Omental fat pad (tissue), 3 donors: ENCODE measurements at regions not wholly inside any gene's neighbourhood (a gene's known extent, or its start where the extent isn't known, plus 50 kb on each side); places are given as distances from the start of the nearest gene placed in this dataset.
"Not testable (repeated sequence)": the region's sequence is repeated elsewhere in the genome, so short reads cannot be mapped to it uniquely, and the experiment has no call there.

Experiments
- ATAC-seq: fragments of 150-250 bp; one replicate; pipeline ENCODE4 v1.9.1; 2016; ENCODE audit warnings: mild to moderate bottlenecking, moderate library complexity; ENCODE audit not compliant: low FRiP score
- DNase-seq: peaks from one replicate; pipeline ENCODE4 v3.0.0-alpha.2; 2019; ENCODE audit warnings: low spot score
- TF ChIP-seq, protein P1 (sequence below), 3 donors: fragments of 450-650 bp; IDR thresholded peaks; one replicate each; pipeline ENCODE4 v1.5.1; 2016 to 2017; ENCODE audit warnings: antibody characterized with exemption in 3 of 3, mild to moderate bottlenecking in 3 of 3, moderate library complexity in 2 of 3

DNA sequence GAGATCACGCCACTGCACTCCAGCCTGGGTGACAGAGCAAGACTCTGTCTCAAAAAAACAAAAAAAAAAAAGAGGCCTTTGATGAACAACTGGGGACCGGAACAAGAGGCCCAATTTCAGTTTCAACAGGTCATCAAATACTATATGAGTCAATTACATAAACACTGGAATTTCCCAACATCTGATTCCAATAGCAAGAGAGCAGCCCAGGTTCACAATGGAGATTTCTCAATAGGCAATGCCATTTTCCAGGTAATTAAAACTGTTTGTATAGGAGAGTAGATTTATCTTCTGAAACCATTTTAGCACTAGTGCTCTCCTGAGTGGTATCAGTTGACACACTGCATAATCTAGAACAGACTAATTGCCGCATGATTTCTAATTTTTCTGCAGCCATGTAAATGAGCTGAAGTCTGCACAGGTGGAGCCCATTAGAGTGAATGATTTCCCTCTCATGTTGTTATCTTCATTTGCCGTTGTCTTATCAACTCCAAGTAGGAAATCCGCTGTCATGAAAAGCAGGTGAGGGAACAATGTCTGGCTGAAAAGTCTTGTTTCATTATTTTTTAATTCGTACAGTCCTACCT lies 264.1 kb upstream of the MEIS1 start:
- no peak for ATAC-seq

DNA sequence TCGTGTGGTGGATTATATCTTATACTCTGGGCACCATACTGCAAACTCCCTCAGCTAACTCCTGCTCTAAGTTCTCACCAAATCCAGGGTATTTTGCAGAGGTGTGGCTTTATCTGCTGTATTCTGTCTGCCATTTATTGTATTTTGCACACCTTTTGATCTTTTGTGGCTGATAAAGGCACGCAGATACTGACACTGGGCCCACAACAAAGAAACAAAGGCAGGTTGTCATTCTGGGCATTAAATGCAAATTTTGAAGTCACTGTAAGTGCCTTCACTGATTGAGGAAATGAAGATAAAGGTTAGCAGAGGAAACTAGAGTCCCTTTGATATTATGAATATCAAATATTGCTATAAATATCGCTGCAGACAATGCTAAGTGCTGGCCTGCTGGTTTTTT lies 265.8 kb upstream of the MEIS1 start:
- TF ChIP-seq, protein P1, sequence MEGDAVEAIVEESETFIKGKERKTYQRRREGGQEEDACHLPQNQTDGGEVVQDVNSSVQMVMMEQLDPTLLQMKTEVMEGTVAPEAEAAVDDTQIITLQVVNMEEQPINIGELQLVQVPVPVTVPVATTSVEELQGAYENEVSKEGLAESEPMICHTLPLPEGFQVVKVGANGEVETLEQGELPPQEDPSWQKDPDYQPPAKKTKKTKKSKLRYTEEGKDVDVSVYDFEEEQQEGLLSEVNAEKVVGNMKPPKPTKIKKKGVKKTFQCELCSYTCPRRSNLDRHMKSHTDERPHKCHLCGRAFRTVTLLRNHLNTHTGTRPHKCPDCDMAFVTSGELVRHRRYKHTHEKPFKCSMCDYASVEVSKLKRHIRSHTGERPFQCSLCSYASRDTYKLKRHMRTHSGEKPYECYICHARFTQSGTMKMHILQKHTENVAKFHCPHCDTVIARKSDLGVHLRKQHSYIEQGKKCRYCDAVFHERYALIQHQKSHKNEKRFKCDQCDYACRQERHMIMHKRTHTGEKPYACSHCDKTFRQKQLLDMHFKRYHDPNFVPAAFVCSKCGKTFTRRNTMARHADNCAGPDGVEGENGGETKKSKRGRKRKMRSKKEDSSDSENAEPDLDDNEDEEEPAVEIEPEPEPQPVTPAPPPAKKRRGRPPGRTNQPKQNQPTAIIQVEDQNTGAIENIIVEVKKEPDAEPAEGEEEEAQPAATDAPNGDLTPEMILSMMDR (IDR thresholded peaks at IDR 0.05) = no peak
- ATAC-seq (no peak), DNase-seq (no peak)

More for the DNA sequence above, 264.1 kb upstream of the MEIS1 start:
- no peak for DNase-seq
- TF ChIP-seq, protein P1 (IDR thresholded peaks at IDR 0.05) = no peak

DNA sequence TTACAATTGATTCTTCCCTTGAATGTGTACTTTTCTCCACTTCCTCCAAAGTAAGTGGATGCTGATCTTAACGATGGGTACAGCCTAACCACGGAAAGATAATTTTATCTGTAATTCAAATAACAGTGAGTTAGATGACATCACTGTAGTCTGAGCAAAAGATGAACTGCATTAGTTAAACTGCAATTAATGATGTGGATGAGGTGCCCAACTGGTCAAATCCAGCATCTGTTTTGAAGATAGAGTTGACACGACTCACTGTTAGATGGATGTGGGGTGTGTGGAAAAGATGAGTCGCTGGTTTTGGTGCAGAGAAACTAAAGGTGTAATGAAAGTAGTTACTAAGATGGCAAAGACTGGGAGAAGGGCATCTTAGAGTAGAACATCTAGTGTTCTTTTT lies 270.5 kb upstream of the MEIS1 start:
- TF ChIP-seq, protein P1 (IDR thresholded peaks at IDR 0.05) = no peak
- DNase-seq = no peak
- no peak for ATAC-seq

DNA sequence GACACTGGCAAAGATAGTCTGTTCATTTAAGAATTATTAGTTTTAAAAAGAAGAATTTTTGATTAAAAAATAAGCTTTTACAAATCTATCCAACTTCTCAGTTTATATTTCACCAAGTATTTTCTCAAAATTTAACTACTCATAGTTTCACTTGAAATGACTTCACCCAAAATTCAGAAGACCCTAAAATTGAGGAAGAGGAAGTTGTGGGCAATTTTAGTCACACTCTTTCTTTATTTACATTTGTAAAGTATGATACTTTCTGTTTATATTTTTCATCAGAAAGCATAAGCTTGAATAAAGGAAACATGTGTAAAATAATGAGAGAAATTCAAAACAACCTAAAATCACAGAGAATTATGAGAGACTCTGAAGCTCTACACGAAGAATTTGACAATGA lies 278.8 kb upstream of the MEIS1 start:
- no peak for DNase-seq
- no peak for ATAC-seq
- TF ChIP-seq, protein P1 (IDR thresholded peaks at IDR 0.05) = no peak

DNA sequence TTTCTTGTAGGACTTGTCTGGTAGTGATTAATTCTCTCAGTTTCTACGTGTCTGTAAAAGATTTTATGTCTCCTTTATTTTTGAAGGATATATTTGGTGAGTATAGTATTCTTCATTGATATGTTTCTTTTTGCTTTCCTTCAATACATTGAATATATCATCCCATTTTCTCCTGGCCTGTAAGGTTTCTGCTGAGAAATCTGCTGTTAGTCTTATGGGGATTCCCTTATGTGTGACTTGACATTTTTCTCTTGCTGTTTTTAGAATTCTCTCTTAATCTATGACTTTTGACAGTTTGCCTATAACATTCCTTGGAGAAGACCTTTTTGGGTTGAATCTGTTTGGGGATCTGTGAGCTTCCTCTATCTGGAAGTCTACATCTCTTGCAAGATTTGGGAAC lies 281.0 kb upstream of the MEIS1 start:
- TF ChIP-seq, protein P1 (IDR thresholded peaks at IDR 0.05) = no peak
- ATAC-seq = no peak

DNA sequence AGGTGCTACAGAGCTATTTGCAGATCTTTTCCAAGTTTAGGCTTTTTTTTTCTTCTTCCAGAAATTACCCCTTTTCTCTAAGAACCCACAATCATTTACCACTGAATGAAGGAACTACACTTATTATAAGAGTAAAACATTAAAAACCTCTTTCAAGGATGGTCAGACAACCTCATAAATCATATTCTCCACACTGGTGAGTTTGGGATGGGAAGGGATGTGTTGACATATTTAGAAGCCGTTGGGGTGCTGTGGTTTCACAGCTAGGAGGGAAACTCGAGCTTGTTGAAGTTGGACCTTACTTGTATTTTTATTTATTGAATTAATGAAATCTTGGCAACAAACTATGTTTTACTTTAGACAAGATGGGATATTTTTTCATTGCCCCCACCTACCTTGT lies 289.4 kb upstream of the MEIS1 start:
- TF ChIP-seq, protein P1 (IDR thresholded peaks at IDR 0.05) = no peak

More for the DNA sequence above, 281.0 kb upstream of the MEIS1 start:
- no peak for DNase-seq

DNA sequence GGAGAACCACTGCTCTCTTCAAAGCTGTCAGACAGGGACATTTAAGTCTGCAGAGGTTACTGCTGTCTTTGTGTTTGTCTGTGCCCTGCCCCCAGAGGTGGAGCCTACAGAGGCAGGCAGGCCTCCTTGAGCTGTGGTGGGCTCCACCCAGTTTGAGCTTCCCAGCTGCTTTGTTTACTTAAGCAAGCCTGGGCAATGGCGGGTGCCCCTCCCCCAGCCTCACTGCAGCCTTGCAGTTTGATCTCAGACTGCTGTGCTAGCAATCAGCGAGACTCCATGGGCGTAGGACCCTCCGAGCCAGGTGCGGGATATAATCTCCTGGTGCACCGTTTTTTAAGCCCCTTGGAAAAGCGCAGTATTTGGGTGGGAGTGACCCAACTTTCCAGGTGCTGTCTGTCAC lies 290.6 kb upstream of the MEIS1 start:
- not testable (repeated sequence) for ATAC-seq, DNase-seq

More for the DNA sequence above, 289.4 kb upstream of the MEIS1 start:
- DNase-seq (no peak), ATAC-seq (no peak)
